Activated CD4-positive, alpha-beta T cell treated with anti-CD3 and anti-CD28 coated beads for 1 hour (primary cell): ENCODE measurements at regions not wholly inside any gene's neighbourhood (a gene's known extent, or its start where the extent isn't known, plus 50 kb on each side); places are given as distances from the start of the nearest gene placed in this dataset.

Source experiments
- DNase-seq: peaks from one replicate; pipeline ENCODE4 v3.0.0-alpha.2; 2020

GRCh38 chr17:83144421-83145357 is 65.3 kb downstream of the METRNL start:
- no peak for DNase-seq

- no peak for DNase-seq
Measured at GRCh38 chr17:83145358-83145738, 65.9 kb downstream of the METRNL start.

GRCh38 chr17:83145831-83146230 is 66.4 kb downstream of the METRNL start:
- DNase-seq, result no peak

- no peak for DNase-seq
Measured at GRCh38 chr17:83146347-83146746, 66.9 kb downstream of the METRNL start.

- DNase-seq, result no peak
Measured at GRCh38 chr17:83147280-83147679, 67.9 kb downstream of the METRNL start.

GRCh38 chr17:83148317-83149028 is 69.1 kb downstream of the METRNL start:
- no peak for DNase-seq

- DNase-seq, result no peak
Measured at GRCh38 chr17:83149029-83149725, 69.8 kb downstream of the METRNL start.

GRCh38 chr17:83149761-83150251 is 70.4 kb downstream of the METRNL start:
- no peak for DNase-seq

GRCh38 chr17:83150369-83151055 is 71.1 kb downstream of the METRNL start:
- DNase-seq, result no peak

- no peak for DNase-seq
Measured at GRCh38 chr17:83151056-83151441, 71.6 kb downstream of the METRNL start.

- no peak for DNase-seq
Measured at GRCh38 chr17:83151442-83152226, 72.2 kb downstream of the METRNL start.

- no peak for DNase-seq
Measured at GRCh38 chr17:83152227-83152744, 72.9 kb downstream of the METRNL start.

- DNase-seq, result no peak
Measured at GRCh38 chr17:83152745-83153611, 73.6 kb downstream of the METRNL start.

GRCh38 chr17:83153681-83154310 is 74.4 kb downstream of the METRNL start:
- no peak for DNase-seq

GRCh38 chr17:83154311-83155127 is 75.1 kb downstream of the METRNL start:
- no peak for DNase-seq

GRCh38 chr17:83155128-83156121 is 76.0 kb downstream of the METRNL start:
- no peak for DNase-seq

GRCh38 chr17:83156408-83156807 is 77.0 kb downstream of the METRNL start:
- DNase-seq, result no peak
